Cardiac muscle cell (in vitro differentiated cells and primary cell): ENCODE measurements at regions not wholly inside any gene's neighbourhood (a gene's known extent, or its start where the extent isn't known, plus 50 kb on each side); places are given as distances from the start of the nearest gene placed in this dataset.

Experiments used
- DNase-seq, 2 donors: peaks; one replicate each; pipeline versions ENCODE4 v3.0.0 to v3.0.0-alpha.2; 2010 to 2017; ENCODE audit warnings: low read depth in 1 of 2, low spot score in 1 of 2
- H3K27ac ChIP-seq: fragments of 200-600 bp; sonication (generic); 2 replicates; pipeline ENCODE4 v1.5.1; 2016
- H3K27me3 ChIP-seq: fragments of 200-600 bp; sonication (generic); 2 replicates; pipeline ENCODE4 v1.6.0; 2016; ENCODE audit warnings: control low read depth
- H3K36me3 ChIP-seq: fragments of 200-600 bp; sonication (generic); 2 replicates; pipeline ENCODE4 v1.5.1; 2016; ENCODE audit warnings: control low read depth
- H3K4me1 ChIP-seq: fragments of 200-600 bp; sonication (generic); 2 replicates; pipeline ENCODE4 v1.8.1; 2017; ENCODE audit warnings: low read depth, mild to moderate bottlenecking, mixed run types
- H3K4me3 ChIP-seq: fragments of 200-600 bp; sonication (generic); 2 replicates; pipeline ENCODE4 v1.5.1; 2016; ENCODE audit warnings: mild to moderate bottlenecking
- H3K9me3 ChIP-seq: fragments of 200-600 bp; sonication (generic); 2 replicates; pipeline ENCODE4 v1.5.1; 2017; ENCODE audit warnings: low read depth, mild to moderate bottlenecking, control low read depth
- TF ChIP-seq, protein P1 (sequence below): IDR thresholded peaks from 2 replicates; pipeline ENCODE4 v1.5.1; 2012; ENCODE audit warnings: low read depth, mild to moderate bottlenecking, low read length

DNA sequence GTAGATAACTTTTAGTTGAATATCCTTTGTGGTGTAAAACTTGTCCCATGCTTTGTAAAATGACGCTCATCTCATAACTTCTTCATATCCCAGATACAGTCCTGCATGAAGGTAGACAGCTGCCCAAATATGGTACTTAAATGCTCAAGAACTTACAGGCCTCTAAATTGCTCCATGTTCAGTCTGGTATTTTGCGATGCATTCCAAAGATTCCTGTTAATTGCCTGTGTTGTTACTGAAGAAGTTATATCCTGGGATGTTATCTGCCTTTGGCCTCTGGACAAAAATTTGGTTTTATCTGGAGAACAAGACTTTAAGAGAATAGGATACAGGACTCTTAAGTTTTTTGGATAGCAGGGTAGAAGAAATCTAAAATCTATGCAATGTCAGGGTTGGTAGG is 473.0 kb downstream of the PCNX1 start:
- Histone ChIP-seq H3K27me3 (no peaks in the 10 kb centered on the region), H3K4me1 (peaks cover 13% of the 10 kb centered on the region), H3K36me3 (no peaks in the 10 kb centered on the region), H3K27ac (peak overlapping the region; percentile 88), H3K4me3 (no peak overlapping the region), H3K9me3 (no peaks in the 10 kb centered on the region)
- peak; percentile 66 to 97 for DNase-seq
- TF ChIP-seq, protein P1, sequence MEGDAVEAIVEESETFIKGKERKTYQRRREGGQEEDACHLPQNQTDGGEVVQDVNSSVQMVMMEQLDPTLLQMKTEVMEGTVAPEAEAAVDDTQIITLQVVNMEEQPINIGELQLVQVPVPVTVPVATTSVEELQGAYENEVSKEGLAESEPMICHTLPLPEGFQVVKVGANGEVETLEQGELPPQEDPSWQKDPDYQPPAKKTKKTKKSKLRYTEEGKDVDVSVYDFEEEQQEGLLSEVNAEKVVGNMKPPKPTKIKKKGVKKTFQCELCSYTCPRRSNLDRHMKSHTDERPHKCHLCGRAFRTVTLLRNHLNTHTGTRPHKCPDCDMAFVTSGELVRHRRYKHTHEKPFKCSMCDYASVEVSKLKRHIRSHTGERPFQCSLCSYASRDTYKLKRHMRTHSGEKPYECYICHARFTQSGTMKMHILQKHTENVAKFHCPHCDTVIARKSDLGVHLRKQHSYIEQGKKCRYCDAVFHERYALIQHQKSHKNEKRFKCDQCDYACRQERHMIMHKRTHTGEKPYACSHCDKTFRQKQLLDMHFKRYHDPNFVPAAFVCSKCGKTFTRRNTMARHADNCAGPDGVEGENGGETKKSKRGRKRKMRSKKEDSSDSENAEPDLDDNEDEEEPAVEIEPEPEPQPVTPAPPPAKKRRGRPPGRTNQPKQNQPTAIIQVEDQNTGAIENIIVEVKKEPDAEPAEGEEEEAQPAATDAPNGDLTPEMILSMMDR, result no peak

DNA sequence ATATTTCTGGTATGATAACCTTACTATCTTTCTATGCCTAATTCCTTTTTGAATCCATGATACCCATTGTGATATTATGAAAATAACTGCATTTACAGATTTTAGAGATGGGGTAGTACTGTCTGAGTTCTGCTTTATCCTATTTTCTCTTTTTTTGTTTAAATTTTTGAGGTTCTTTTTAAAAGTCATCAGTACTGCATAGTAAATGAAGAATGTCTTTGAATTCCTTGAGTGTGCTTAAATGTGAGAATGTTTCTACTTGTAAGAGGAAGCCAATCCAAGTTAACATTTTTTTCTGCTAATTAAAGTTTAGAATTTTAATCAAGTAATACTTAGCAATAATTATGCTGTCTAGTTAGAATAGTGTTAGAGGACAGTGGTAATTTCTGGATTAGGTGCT is 474.6 kb downstream of the PCNX1 start:
- peaks cover 15% of the 10 kb centered on the region for H3K4me1 ChIP-seq
- no peak overlapping the region for H3K4me3 ChIP-seq
- no peak overlapping the region for H3K27ac ChIP-seq
- TF ChIP-seq, protein P1, result no peak
- no peaks in the 10 kb centered on the region for H3K27me3 ChIP-seq
- H3K9me3 ChIP-seq, result no peaks in the 10 kb centered on the region
- H3K36me3 ChIP-seq, result no peaks in the 10 kb centered on the region
- no peak for DNase-seq

DNA sequence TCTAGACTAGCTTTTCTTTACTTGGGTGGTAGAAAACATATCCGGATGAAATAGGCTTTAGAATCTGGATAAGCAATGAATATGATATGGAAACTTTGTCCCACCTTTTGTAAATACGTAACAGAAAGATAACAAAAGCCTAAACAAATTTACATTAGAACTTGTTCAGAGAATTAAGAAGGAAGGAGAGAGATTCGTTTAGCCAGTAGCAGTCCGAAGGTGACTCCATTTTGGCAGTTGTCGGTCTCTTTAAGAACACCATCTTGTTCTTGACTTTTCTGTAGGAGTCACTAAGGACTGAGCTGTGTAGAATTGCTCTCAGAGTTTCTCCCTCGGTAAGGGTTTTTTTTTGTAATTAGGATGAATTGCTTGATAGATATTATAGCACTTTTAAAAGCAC is 475.1 kb downstream of the PCNX1 start:
- Histone ChIP-seq H3K36me3 (no peaks in the 10 kb centered on the region), H3K27ac (no peak overlapping the region), H3K27me3 (no peaks in the 10 kb centered on the region), H3K9me3 (no peaks in the 10 kb centered on the region), H3K4me1 (peaks cover 15% of the 10 kb centered on the region), H3K4me3 (no peak overlapping the region)
- DNase-seq, result no peak
- TF ChIP-seq, protein P1, result no peak

DNA sequence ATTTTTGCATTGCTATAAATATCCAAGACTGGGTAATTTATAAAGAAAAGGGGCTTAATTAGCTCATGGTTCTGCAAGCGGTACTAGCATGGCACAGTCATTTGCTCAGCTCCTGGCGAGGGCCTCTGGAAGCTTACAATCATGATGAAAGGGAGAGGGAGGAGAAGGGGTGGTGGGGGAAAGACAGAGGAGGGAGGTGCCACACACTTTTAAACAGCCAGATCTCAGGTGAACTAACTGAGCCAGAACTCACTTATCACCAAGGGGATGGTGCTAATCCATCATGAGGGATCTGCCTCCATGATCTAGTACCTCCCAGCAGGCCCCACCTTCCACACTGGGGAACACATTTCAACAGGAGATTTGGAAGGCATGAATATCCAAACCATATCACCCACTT is 476.3 kb downstream of the PCNX1 start:
- H3K27me3 ChIP-seq, result no peaks in the 10 kb centered on the region
- DNase-seq, result no peak
- H3K27ac ChIP-seq, result no peak overlapping the region
- TF ChIP-seq, protein P1, result no peak
- H3K36me3 ChIP-seq, result no peaks in the 10 kb centered on the region
- no peaks in the 10 kb centered on the region for H3K9me3 ChIP-seq
- H3K4me3 ChIP-seq, result no peak overlapping the region
- H3K4me1 ChIP-seq, result peaks cover 18% of the 10 kb centered on the region

DNA sequence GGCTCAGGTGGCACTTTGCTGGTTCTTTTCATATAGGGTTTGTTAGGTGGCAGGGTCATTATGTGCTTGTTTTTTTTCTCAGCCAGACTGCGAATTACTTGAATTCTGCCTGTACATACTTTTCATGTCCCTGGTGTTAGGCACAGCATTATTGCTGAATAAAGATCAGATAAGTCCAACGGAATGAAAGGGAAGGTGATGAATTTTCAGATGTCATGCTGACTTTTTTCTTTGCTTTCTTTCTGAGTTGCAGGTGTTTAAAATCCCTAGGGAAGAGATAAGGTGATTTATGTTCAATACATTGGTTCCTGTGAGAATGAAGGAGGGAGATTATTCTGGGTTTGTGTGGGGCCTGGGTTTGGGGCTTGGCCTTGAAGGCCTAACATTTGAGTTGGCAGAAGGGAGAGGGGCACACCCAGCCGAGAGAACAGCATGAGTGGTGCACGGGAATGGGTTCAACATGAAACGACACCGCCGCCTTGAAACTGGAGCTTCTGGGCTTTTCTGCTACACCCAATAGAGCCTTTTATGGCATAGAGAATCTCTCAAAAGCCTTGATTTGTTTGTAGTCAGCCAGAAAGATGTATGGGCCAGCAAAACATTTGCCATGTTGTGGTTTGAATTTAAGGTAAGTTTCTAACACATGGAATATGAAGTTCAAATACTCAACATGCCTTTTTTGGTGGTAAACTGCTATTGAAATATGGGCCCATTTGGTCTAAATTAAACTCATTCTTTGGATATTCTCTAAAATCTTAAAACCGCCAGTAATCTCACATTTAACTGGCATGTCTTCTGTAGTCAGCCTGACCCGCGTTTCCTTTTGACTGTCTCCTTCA is 477.0 kb downstream of the PCNX1 start:
- Histone ChIP-seq H3K27me3 (no peaks in the 10 kb centered on the region), H3K9me3 (no peaks in the 10 kb centered on the region), H3K36me3 (no peaks in the 10 kb centered on the region), H3K4me1 (peaks cover 18% of the 10 kb centered on the region), H3K4me3 (no peak overlapping the region), H3K27ac (peak overlapping the region; percentile 8)
- TF ChIP-seq, protein P1, result no peak
- DNase-seq, result no peak
